GM18909 (cell line): ENCODE measurements at regions not wholly inside any gene's neighbourhood (a gene's known extent, or its start where the extent isn't known, plus 50 kb on each side); places are given as distances from the start of the nearest gene placed in this dataset.
"Not testable (repeated sequence)": the region's sequence is repeated elsewhere in the genome, so short reads cannot be mapped to it uniquely, and the experiment has no call there.

Experiments
- ATAC-seq: cut with Tn5 transposase; IDR thresholded peaks from one replicate; pipeline ENCODE4 v1.9.1; 2021; ENCODE audit warnings: mild to moderate bottlenecking; ENCODE audit not compliant: unreplicated experiment, poor library complexity

DNA sequence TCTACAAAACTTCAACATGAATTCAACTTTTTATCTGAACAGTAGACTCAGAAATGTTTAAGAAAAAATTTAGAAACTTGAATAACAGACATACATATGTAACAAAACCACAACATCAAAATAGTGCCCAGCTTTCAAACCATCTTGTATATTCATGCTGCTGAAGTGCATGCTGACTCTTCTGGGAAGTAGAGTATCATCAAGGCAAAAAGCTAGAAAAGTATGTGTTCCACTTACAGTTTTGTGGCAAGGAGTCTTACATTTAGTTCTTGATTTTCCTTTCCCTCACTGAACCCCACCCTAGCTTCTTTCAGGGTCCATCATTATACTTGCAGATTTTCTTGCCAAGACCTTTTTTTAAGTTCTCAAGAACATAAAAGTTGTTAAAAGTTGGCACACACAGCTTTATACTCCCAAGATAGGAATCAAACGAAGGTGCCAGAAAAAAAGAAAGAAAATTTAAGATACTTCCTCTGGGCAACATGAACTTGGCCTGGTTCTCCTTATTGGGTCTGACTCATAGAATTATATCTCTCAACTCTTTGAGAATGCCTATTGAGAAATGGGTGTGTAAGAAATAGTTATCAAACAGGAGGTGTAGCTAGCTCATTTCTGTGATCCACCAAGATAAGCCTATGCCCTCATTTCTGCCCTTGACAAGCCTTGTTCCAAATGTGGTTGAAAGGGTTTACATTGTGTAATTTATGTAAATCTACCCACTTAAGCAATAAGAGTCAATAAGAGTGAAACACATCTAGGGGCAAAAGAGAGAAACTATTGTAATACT lies 667.6 kb upstream of the ACVR2A start:
- no peak for ATAC-seq

DNA sequence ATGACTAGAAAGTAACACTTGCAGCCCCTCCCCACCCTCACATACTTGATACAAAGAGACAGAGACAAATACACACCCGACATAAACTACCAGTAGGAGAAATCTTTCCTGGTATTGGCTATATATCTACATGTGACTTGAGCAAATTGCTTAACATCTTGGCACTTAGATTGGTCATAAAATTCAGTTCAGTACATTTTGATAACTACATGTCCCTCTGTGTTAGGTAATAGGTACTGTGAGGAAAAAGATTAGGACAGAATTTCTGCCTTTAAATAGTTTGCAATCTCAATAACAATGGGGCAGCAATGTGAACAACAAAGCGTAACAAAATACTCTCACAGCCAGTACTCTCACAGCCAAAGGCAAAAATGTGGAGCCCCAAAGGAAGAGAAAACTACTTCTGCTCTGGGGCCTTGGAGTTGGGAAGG lies 670.0 kb upstream of the ACVR2A start:
- no peak for ATAC-seq

DNA sequence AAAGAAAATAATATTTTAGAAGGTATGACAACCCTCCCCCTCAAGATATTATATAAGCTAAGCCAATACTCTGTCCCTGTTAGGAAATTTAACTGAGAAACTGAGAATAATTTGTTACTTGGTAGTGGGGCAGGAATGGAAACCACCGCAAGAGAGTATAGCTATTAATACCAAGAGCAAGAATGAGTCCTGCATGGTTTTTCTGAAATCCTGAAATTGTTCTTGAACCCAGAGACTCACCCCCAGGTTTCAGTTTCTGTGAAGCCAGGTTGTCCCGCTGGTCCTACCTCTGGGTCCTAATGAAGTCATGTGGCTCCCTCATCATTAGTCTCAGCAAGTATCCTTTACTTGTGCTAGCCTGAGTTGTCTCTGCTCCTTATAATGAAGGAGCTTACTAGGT lies 671.0 kb upstream of the ACVR2A start:
- peak; percentile 50 for ATAC-seq

DNA sequence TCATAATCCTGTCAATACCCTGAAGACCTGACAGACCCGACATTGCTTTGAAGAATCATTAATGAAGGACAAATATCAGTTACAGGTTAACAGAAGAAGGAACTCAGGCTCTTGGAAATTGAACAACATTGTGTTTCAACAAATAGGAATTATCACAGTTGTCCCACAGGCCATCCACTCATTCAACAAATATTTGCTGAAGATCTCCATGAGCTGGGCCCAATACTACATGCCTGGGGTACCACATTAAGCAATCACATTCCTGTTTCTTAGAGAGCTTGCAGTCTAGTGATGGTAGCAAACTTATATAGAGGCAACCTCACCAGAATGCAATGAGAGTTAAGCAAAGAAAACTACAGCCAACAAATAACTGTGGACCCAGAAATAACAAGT lies 671.6 kb upstream of the ACVR2A start:
- no peak for ATAC-seq

DNA sequence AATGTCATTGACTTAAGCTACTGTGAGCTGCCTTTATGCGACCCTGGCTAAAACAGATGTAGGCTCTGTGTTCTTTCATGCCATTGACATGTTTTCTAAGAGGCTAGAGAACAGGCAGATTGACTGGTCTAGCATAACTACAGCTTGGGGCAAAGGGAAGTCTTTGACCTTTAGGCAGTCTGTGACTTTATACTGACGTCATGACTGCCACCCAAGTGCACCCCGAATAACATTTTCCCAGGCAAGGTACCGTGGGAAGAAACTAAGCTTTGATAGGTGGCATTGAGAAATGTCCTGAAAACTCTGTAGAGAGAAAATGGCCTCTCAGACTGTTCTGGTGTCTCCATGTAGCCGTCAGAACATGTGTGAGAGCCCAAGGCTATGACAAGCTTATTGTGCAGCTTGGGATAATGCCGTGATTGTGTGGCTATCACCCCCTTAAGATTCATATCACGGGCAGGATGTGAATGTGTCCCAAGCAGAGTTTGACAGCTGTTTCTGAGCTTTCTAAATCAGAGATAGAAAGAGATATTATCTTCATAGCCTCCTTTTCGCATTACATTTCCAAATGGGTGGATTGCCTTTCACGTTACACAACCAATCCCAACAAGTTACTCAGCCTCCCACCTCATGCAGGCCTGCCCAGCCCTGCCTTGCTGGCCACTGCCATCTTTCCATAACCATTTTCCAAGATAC lies 672.2 kb upstream of the ACVR2A start:
- no peak for ATAC-seq

DNA sequence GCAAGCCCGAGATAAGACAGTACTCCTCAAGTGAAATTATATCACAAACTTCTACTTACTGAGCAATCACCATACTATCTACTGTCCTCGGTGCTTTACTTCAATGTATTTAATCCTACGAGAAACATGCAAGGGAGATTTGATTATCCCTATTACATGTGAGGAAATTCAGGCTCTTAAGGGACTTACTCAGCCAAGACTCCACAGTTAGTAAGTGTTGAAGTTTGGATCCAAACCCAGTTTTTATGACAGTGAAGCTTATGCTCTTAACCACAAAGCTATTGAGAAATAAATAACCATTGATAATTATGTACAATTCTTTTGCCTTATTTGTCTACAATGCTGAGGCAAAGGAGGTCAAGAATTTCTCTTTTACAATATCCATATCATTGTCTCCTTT lies 672.9 kb upstream of the ACVR2A start:
- ATAC-seq, result no peak

DNA sequence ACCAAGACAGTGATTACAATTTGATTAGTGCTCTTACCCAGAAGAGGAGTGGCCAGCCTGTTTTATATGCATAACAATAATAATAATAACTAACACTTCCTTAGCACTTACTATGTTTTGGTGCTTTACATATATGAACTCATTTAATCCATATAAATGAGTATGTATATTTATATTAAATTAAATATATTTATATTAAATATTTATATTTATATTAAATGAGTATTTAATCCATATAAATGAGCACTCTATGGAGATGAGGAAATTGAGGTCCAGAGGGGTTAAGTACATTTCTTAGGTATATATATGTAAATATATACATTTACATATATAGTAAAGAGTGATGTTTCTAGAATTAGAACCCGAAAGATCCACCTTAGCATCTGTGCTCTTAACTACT lies 673.9 kb upstream of the ACVR2A start:
- no peak for ATAC-seq

DNA sequence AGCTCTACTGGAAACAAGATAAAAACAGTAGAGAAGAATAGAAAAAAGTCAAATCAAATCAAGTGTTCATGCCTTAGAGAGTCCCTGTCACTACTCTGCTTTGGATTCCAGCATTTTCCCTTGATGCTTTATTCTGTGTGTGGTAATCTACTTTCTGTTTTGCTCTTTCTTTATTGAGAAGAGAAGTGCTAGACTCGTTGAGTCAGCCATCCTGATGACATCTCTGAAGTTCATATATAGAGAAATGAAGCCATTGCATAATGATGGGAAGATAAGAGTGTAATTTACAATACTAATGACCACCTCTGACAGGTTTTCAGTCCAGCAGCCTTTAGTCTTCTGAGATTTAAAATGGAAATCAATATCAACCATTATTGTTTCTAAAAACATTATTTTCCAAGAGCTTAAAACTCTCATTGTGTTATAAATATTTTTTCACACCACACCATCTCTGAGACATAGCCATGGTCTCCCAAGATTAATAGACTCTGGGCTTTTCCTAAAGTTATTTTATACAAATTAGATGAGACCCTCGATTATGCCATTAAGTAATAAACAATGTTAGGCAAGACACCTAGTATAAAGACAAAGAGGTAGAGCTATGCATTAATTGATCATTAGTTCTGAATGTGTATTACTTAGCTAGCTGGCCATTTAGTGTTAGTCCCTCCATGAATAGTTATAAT lies 679.0 kb upstream of the ACVR2A start:
- ATAC-seq, result no peak

DNA sequence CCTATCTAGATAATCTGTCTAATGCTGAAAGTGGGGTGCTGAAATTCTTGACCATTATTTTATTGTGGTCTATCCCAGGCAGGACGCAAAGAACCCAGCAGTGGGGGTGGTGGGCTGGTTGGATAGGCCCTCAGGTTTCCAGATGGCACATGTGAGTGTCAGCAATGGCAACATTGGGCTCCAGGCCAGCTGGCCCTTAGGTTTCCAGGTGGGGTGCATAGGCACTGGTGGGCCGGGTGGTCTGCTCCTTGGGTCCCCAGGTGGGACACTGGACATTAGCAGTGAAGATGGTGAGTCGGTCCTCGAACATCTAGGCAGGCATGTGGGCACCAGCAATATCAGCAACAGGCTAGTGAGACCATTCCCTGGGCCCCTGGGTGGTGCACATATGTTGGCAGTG lies 680.3 kb upstream of the ACVR2A start:
- no peak for ATAC-seq

DNA sequence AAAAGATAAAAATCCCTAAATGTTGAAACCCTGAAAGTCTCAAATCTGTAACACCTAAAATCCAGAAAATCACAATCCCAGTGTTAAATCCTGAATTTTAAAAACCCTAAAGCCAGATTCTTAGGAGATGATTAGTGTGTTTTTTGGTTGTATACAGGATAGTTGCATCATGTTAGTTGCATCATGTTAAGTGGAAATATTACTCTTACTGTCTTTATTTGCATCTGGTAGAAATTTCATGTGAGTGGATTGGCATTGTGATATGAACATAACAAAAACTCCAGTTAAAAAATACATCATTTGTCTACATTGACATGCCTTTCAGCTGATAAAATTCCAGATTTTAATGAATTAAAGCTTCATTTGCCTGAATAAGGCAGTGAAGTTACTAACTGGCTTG lies 683.1 kb upstream of the ACVR2A start:
- ATAC-seq, result no peak

DNA sequence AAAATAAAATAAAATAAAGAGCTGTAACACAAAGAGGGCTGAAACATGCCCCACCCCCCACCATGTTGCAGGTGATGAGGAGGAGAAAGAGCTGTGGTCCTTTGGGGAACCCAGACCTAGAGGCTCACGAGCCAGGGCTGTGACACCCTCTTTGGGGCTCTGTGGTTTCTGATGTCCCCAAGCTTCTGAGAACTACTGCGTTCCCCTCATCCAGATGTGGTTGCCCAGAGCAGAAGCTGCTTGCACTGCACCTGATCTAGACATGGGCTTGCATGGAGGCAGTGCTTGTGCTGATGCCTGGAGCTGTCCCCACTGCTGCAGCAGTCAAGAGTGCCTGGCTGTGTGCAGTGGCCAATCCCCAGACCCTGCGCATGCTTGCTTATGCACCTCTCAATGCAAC lies 687.9 kb upstream of the ACVR2A start:
- no peak for ATAC-seq

DNA sequence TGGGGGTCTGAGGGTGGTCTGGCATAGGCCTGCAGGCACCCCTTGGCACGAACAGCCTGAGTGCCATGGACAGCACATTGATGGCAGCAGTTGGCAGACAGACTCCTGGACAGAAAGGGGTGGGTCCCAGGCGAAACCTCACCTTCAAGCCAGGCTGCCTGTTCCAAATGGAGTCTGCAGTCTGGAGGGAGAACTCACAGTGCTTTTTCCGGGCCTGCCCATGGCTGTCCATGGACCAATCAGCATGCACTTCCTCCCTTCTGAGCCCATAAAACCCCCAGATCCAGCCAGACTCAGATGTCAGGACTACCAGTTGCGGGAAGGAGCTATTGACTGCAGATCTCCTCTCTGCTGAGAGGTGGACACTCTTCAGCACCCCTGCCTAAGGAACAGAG lies 694.6 kb upstream of the ACVR2A start:
- ATAC-seq, result no peak

DNA sequence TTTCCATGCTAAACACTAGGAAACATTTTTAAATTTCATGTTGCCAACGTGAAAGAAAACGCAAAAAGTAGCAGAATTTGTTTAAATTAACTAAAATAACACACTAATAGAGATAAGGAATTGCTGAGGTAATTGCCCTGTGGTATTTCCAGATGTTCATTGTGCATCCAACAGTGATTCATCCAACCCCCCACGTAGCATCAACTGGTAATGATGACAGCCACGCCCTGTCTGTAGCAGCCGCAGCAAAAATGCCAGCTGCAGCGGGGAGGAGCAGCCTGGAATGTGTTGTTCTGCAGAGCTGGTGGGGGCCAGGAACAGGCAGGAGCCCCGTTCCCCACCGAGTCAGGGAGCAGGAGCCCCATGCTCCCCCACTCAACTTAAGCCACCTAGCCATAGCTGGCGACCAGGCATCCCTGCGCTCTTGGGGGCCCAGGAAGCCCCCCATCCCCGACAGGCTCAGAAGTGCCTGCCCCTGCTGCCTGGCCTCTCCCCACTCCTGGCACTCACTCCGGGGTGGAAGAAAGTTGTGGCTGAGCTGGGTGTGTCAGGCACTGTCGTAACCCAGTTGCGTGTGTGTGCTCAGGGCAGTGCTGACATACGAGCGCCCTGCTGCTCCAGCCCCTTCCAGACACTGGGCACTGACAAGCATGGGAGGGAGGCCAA lies 695.1 kb upstream of the ACVR2A start:
- ATAC-seq, result no peak

DNA sequence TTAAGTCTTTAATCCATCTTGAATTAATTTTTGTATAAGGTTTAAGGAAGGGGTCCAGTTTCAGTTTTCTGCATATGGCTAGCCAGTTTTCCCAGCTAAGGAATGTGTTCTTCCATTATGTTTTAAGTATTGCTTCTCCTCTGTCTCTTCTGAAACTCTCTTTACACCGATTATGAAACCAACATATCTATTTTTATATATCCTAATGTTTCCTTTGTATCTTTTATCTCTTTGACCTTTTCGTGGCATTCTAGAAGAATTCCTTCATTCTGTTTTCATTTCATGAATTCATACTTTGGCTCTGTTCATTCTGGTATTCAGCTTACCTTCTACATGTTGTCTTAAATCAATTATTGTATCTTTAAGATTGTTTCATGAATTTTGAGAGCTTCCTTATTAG lies 697.0 kb upstream of the ACVR2A start:
- ATAC-seq, result no peak

DNA sequence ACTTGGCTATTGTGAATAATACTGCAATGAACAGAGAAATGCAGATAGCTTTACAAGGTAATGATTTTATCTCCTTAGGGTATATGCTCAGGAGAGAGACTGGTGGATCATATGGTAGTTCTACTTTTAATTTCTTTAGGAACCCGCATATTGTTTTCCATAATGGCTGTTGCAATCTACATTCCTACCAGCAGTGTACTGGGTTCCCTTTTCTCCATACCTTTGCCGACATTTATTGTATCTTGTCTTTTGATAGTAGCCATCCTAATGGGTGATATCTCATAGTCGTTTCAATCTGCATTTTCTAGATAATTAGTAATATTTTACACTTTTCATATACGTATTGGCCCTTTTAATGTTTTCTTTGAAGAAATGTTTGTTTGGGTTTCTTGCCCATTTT lies 702.9 kb upstream of the ACVR2A start:
- no peak for ATAC-seq

DNA sequence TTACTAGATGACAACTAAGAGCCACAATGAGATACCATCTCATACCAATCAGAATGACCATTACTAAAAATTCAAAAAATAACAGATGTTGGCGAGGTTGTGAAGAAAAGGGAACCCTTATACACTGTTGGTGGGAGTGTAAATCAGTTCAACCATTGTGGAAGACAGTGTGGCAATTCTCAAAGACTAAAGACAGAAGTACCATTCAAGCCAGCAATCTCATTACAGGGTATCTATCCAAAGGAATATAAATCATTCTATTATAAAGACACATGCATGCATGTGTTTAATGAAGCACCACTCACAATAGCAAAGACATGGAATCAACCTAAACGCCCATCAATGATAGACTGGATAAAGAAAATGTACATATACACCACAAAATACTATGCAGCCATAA lies 705.1 kb upstream of the ACVR2A start:
- ATAC-seq, result not testable (repeated sequence)

DNA sequence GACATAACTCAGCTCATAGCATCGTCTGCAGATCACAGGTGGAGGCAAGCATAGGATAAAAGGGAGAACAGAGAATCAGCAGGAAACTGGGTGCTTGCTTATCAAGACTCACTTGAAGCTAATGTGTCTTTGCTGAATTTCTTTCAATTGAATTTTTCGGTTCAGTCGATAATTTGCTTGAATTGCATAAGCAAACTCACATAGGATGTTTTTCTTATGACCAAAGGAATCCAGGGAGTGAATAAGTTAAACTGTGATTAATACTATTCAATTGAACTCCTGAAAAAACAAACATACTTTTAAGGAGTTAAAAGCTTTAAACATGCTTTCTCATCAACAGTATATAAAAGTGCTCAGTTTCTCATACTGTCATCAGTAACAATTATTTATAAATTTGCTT lies 707.1 kb upstream of the ACVR2A start:
- no peak for ATAC-seq

DNA sequence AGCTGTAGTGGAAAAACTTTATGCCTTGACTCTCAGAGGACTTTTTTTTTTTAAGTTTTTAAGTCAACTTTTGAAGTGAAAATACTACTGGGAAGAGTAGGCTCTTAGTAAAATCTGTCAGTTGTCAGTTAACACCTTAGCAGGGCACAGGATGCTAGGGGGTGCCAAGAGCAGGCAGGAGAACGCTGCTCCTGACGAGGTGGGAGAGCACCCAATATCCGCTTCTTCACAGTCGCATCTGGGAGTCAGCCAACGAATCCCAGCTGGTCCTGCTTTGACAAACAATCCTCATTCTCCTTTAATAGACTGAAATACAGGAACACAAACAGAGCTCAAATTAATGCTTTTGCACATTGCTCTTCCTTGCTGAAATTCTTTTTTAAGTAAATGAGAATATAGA lies 709.5 kb upstream of the ACVR2A start:
- no peak for ATAC-seq

DNA sequence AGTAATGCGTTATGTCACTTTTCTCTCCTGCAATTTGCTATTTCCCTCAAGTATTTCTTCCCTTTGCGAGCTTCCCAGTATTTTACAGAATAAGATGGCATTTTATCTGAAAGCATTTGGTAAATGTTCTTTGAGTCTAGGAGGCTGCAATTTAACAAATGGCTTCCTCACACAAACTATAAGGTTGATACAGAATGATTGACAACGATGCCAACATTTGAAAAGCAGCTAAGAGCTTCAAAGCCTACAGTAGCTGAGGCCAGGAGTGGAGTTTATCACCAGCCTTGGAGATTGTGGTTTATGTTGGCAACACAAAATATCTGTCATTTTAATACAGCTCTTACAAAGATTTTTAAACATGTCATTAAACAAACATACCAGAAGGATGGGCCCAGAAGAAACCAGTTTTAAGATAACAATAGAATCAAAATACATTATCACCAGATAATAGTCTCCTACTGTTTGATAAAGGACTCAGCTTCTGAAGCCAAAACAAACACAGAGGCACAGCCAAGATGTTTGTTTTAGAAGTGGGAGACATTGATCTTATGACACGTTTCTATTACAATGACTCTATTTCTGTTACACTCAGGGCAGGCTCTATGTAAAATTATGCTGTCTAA lies 711.4 kb upstream of the ACVR2A start:
- no peak for ATAC-seq

DNA sequence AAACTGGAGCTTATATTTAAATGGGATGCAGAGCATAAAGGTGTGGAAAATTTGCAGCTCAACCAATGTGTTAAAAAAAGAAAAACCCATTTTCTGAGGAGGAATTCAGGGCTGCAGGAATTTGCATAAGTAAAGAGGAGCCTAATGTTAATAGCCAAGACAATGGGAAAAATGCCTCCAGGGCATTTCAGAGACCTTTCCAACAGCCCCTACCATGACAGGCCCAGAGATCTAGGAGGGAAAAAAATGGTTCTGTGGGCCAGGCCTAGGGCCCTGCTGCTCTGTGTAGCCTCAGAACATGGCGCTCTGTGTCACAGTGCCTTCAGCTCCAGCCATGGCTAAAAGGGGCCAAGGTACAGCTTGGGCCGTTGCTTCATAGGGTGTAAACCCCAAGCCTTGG lies 719.7 kb upstream of the ACVR2A start:
- ATAC-seq, result no peak

DNA sequence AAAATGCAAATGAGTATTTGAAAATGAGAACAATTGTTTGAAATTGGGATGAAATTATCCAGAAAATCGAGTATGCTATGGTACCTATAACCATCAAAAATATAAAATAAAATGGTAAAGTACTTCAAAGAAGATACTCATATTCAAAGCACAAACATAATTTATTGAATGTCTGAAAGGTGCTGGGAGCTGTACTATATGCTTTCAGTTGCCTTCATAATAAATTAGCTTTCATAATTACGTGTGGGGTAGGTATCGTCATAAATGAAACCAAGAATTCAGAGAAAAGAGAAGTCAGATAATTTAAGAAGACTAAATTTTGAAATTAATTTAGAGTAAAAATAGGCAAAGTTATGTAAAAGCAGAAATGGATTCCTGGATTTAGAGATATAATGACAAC lies 721.9 kb upstream of the ACVR2A start:
- no peak for ATAC-seq
